Activated CD4-positive, CD25-positive, alpha-beta regulatory T cell (primary cell): ENCODE measurements at regions not wholly inside any gene's neighbourhood (a gene's known extent, or its start where the extent isn't known, plus 50 kb on each side); places are given as distances from the start of the nearest gene placed in this dataset.
A peak's percentile ranks its signal among the peaks of the same experiment; 100 is the strongest.
"Not testable (repeated sequence)": the region's sequence is repeated elsewhere in the genome, so short reads cannot be mapped to it uniquely, and the experiment has no call there.

Experiments used
- DNase-seq, 4 experiments: peaks; one replicate each; lab custom pipeline; 2025; lab: John Stamatoyannopoulos, UW

GRCh38 chr7:121562259-121562658 lies 166.2 kb upstream of the FAM3C start:
- DNase-seq: no peak

GRCh38 chr7:121561717-121562116 lies 165.6 kb upstream of the FAM3C start:
- no peak for DNase-seq

- DNase-seq: no peak
Measured at GRCh38 chr7:121560267-121560990, 164.3 kb upstream of the FAM3C start.

- no peak for DNase-seq
Measured at GRCh38 chr7:121558288-121558687, 162.2 kb upstream of the FAM3C start.

- DNase-seq: no peak
Measured at GRCh38 chr7:121557034-121557892, 161.2 kb upstream of the FAM3C start.

GRCh38 chr7:121555558-121555957 lies 159.4 kb upstream of the FAM3C start:
- DNase-seq: no peak

- DNase-seq: no peak
Measured at GRCh38 chr7:121547544-121548092, 151.5 kb upstream of the FAM3C start.

GRCh38 chr7:121546632-121547543 lies 150.8 kb upstream of the FAM3C start:
- no peak for DNase-seq

- DNase-seq: no peak
Measured at GRCh38 chr7:121545418-121545817, 149.3 kb upstream of the FAM3C start.

GRCh38 chr7:121544726-121545125 lies 148.6 kb upstream of the FAM3C start:
- DNase-seq: no peak

- no peak for DNase-seq
Measured at GRCh38 chr7:121544238-121544637, 148.1 kb upstream of the FAM3C start.

GRCh38 chr7:121541457-121541856 lies 145.3 kb upstream of the FAM3C start:
- no peak for DNase-seq

- no peak for DNase-seq
Measured at GRCh38 chr7:121540138-121540537, 144.0 kb upstream of the FAM3C start.

GRCh38 chr7:121537031-121537430 lies 140.9 kb upstream of the FAM3C start:
- DNase-seq: no peak

- DNase-seq: no peak
Measured at GRCh38 chr7:121531175-121532070, 135.3 kb upstream of the FAM3C start.

- peak in 2 of 4 experiments; percentile 0 to 1 for DNase-seq
Measured at GRCh38 chr7:121530227-121531174, 134.4 kb upstream of the FAM3C start.

- DNase-seq: no peak
Measured at GRCh38 chr7:121529003-121529402, 132.9 kb upstream of the FAM3C start.

GRCh38 chr7:121526210-121526609 lies 130.1 kb upstream of the FAM3C start:
- not testable (repeated sequence) for DNase-seq

GRCh38 chr7:121525155-121525819 lies 129.2 kb upstream of the FAM3C start:
- DNase-seq: no peak
